Progenitor cell of endocrine pancreas (in vitro differentiated cells): ENCODE measurements at regions not wholly inside any gene's neighbourhood (a gene's known extent, or its start where the extent isn't known, plus 50 kb on each side); places are given as distances from the start of the nearest gene placed in this dataset.

Experiments used
- DNase-seq: peaks from one replicate; pipeline ENCODE4 v3.0.0; 2021; ENCODE audit warnings: low spot score; ENCODE audit not compliant: unreplicated experiment
- H3K27ac Mint-ChIP-seq: 2 replicates; pipeline ENCODE4 v1.8.0; 2021; ENCODE audit warnings: mild to moderate bottlenecking, moderate library complexity, mixed read lengths
- H3K27me3 Mint-ChIP-seq: 2 replicates; pipeline ENCODE4 v1.8.0; 2021; ENCODE audit warnings: mixed read lengths
- H3K36me3 Mint-ChIP-seq: 2 replicates; pipeline ENCODE4 v1.8.0; 2022; ENCODE audit warnings: mixed read lengths; ENCODE audit not compliant: insufficient read depth
- H3K4me1 Mint-ChIP-seq: 2 replicates; pipeline ENCODE4 v1.8.0; 2021; ENCODE audit warnings: low read depth, mixed read lengths
- H3K4me3 Mint-ChIP-seq: 2 replicates; pipeline ENCODE4 v1.8.0; 2021; ENCODE audit warnings: low read depth, mild to moderate bottlenecking, moderate library complexity, mixed read lengths
- H3K9me3 Mint-ChIP-seq: 2 replicates; pipeline ENCODE4 v1.8.0; 2021; ENCODE audit warnings: low read depth, mixed read lengths
- CTCF ChIP-seq: fragments of 200-600 bp; sonication (generic); IDR thresholded peaks from one replicate; pipeline ENCODE4 v1.5.0; 2021; ENCODE audit warnings: antibody characterized with exemption, mild to moderate bottlenecking; ENCODE audit not compliant: unreplicated experiment

- DNase-seq = no peak
- H3K4me1 Mint-ChIP-seq = peaks cover 48% of the 10 kb centered on the region
- peaks cover 12% of the 10 kb centered on the region for H3K9me3 Mint-ChIP-seq
- H3K27ac Mint-ChIP-seq = peak overlapping the region; percentile 97
- no peaks in the 10 kb centered on the region for H3K27me3 Mint-ChIP-seq
- no peak for TF ChIP-seq CTCF
- peaks cover 6% of the 10 kb centered on the region for H3K36me3 Mint-ChIP-seq
- H3K4me3 Mint-ChIP-seq = peak overlapping the region; percentile 19
These were observed 220.6 kb upstream of the UFL1 start for GRCh38 chr6:96301023-96301422.

GRCh38 chr6:96301781-96302180 is 219.8 kb upstream of the UFL1 start:
- Mint-ChIP-seq H3K36me3 (peaks cover 3% of the 10 kb centered on the region), H3K9me3 (peaks cover 7% of the 10 kb centered on the region), H3K4me1 (peaks cover 48% of the 10 kb centered on the region), H3K4me3 (no peak overlapping the region), H3K27me3 (no peaks in the 10 kb centered on the region), H3K27ac (peak overlapping the region; percentile 97)
- no peak for DNase-seq
- TF ChIP-seq CTCF = no peak

GRCh38 chr6:96302991-96303390 is 218.6 kb upstream of the UFL1 start:
- H3K27ac Mint-ChIP-seq = no peak overlapping the region
- no peak for TF ChIP-seq CTCF
- peaks cover 45% of the 10 kb centered on the region for H3K4me1 Mint-ChIP-seq
- DNase-seq = no peak
- H3K36me3 Mint-ChIP-seq = peaks cover 2% of the 10 kb centered on the region
- no peaks in the 10 kb centered on the region for H3K27me3 Mint-ChIP-seq
- H3K9me3 Mint-ChIP-seq = peaks cover 6% of the 10 kb centered on the region
- H3K4me3 Mint-ChIP-seq = no peak overlapping the region

- DNase-seq = no peak
- no peak overlapping the region for H3K4me3 Mint-ChIP-seq
- H3K9me3 Mint-ChIP-seq = peaks cover 11% of the 10 kb centered on the region
- H3K36me3 Mint-ChIP-seq = peaks cover 3% of the 10 kb centered on the region
- H3K4me1 Mint-ChIP-seq = peaks cover 37% of the 10 kb centered on the region
- no peak overlapping the region for H3K27ac Mint-ChIP-seq
- TF ChIP-seq CTCF = no peak
- no peaks in the 10 kb centered on the region for H3K27me3 Mint-ChIP-seq
These were observed 216.6 kb upstream of the UFL1 start for GRCh38 chr6:96304997-96305396.

- peaks cover 2% of the 10 kb centered on the region for H3K36me3 Mint-ChIP-seq
- no peak for DNase-seq
- TF ChIP-seq CTCF = no peak
- peaks cover 20% of the 10 kb centered on the region for H3K9me3 Mint-ChIP-seq
- no peak overlapping the region for H3K4me3 Mint-ChIP-seq
- H3K27me3 Mint-ChIP-seq = no peaks in the 10 kb centered on the region
- H3K4me1 Mint-ChIP-seq = no peaks in the 10 kb centered on the region
- no peak overlapping the region for H3K27ac Mint-ChIP-seq
These were observed 190.7 kb upstream of the UFL1 start for GRCh38 chr6:96330884-96331283.

GRCh38 chr6:96340164-96340563 is 181.4 kb upstream of the UFL1 start:
- no peak for DNase-seq
- H3K4me3 Mint-ChIP-seq = no peak overlapping the region
- no peaks in the 10 kb centered on the region for H3K36me3 Mint-ChIP-seq
- no peaks in the 10 kb centered on the region for H3K27me3 Mint-ChIP-seq
- TF ChIP-seq CTCF = no peak
- no peak overlapping the region for H3K27ac Mint-ChIP-seq
- H3K9me3 Mint-ChIP-seq = peaks cover 20% of the 10 kb centered on the region
- no peaks in the 10 kb centered on the region for H3K4me1 Mint-ChIP-seq
